ENCODE measurements at regions not wholly inside any gene's neighbourhood (a gene's known extent, or its start where the extent isn't known, plus 50 kb on each side); places are given as distances from the start of the nearest gene placed in this dataset.

DNA sequence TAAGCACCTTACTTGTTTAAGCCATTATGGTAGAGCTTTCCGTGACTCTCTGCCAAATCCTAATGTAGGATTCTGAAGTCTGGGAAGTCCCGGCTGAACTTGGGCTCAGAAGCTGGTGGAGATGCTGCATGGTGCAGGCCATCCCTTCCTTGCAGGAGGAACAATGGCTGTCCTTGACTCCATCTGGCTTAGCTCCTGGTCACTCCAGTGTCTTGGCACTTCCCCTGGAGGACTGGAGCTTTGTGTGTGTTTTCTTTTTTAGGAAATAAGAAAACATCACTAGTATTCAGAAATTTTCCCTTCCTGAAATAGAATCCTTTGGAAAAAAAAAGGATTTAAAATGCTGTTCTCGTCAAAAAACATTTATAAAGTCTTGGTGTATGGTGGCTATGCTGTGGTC lies 209.3 kb upstream of the ROPN1 start:
- no peak for FAIRE-seq

DNA sequence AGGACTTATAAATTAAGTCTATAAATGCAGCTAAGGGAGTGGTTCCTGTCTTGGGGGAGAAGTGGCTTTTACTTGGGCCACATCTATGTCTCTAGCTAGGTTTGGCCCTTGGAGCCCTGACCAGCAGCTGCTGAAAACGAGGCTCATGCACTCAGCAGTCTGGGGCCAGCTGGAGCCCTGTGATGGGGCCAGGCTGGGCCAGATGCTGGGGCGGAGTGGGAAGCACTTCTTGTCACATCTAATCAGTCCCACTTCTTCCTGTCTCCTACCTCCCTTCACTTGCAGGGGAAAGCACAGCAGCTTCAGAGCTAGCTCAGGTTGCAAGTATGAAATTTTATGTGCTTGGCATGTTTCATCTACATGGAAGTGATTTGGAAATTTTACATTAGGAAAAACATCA lies 209.9 kb upstream of the ROPN1 start:
- no peak for FAIRE-seq

GRCh38 chr3:124202754-124203153 lies 210.8 kb upstream of the ROPN1 start:
- FAIRE-seq: no peak

DNA sequence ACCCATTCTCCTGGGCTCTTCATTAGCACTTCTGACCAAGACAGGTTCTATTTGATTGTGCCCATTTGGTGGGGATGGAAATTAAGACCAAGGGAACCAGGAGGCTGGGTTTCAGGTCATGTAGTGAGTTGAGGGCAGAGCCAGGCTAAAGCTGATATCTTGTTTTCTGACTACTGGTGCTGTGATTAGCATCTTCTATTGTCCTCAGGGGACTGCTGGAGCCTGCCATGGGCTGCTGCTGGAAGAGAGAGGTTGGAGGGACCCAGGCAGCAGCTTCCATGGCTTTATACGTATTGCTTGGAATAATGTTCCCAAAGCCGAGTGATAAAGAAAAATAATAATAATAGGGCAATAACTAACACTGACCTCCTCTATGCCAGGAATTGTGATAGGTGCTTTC lies 211.4 kb upstream of the ROPN1 start:
- FAIRE-seq: no peak

DNA sequence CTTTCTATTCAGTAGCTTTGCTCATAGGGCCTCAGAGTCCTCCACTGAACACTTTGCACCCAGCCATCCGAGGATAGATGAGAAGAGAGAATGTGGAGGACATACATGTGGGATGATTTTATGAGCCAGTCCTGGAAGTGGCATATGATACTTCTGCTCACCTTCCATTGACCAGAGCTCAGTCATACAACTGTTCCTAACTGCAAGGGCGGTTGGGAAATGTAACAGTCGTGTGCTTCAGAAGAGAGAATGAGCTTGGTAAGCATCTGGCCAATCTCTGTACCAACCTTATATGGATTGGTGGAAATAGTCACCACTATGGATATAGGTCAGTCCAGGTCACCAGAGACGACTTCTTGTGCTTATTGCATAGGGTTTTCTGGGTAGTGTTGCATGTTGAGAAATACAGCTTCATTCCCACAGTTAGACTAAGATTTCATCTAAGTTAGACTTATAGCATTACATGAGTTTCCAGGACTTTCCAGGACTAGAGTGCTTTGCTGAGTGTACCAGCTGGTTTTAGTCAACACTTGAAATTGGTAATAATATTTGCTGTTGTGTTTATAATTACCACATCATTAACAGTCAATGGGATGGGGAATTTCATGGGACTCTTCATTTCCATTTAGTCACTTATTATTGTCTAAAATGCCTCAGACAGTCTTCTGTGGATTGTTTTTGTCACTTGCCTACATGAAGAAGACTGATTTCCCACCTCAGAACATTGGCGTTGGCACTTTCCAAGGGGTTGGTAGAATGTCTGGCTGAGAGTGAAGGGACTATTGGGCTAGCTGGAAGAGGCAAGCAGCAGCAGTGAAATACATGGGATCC lies 214.5 kb upstream of the ROPN1 start:
- FAIRE-seq: no peak

- FAIRE-seq: no peak
Observed at GRCh38 chr3:124207077-124207476, 215.2 kb upstream of the ROPN1 start.

- no peak for FAIRE-seq
Observed at GRCh38 chr3:124207873-124208485, 216.1 kb upstream of the ROPN1 start.

GRCh38 chr3:124209426-124209825 lies 217.5 kb upstream of the ROPN1 start:
- FAIRE-seq: no peak

- FAIRE-seq: no peak
Observed at GRCh38 chr3:124210899-124211298, 219.0 kb upstream of the ROPN1 start.

DNA sequence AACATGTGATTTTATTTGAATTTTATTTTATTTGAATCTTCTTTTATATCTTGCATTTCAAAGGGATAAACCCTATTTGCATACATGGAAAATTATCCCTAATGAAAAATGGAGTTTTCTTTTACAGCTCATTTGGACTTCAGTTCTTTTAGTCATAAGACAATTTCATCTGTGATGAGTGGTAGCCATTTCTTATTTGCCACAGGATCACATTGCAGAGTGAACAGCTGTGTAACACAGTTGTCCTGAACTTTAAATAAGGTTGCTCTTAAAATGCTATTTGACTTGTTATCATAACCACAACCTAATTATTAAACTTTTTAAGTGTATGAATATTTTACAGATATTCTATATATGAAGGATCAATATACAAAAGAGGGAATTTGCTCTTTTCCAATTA lies 221.7 kb upstream of the ROPN1 start:
- no peak for FAIRE-seq

- no peak for FAIRE-seq
Observed at GRCh38 chr3:124217542-124217941, 225.6 kb upstream of the ROPN1 start.

DNA sequence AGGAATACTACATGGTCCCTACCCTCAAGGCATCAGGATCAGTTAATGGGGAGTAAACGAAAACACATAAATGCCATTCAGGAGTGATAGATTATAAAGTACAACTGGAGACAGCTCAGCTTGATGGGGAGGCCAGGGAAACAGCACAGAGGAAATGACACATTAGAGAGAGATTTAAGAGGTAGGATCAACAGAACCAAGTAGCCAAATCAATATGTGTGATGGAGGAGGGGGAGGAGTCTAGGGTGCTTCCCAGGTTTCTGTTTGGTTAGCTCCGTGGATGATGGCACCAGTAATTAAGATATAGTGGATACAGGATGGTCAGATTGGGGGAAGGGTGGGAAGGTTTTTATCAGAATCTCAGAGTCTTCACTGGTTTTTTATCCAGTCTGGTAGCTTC lies 229.5 kb upstream of the ROPN1 start:
- no peak for FAIRE-seq

DNA sequence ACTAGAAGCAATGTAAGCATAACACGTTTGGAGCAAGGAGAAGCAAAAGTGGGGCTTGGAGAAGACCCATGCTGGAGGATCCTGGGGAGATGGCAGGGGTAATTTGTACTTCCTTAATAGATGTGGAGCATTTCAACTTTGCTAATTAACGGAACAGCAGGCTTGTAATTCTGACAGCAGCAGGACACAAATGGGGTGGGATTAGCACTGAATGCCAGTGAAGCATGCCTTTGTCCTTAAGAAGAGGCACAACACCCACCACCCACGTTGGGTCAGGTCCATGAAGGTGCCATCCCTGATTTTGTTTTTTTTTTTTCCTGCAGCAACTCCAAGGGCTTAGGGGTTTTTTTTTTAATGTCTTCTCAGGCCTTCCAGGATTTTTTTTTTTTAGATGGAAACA lies 231.9 kb upstream of the ROPN1 start:
- FAIRE-seq: no peak

GRCh38 chr3:124227150-124227630 lies 235.3 kb upstream of the ROPN1 start:
- no peak for FAIRE-seq

DNA sequence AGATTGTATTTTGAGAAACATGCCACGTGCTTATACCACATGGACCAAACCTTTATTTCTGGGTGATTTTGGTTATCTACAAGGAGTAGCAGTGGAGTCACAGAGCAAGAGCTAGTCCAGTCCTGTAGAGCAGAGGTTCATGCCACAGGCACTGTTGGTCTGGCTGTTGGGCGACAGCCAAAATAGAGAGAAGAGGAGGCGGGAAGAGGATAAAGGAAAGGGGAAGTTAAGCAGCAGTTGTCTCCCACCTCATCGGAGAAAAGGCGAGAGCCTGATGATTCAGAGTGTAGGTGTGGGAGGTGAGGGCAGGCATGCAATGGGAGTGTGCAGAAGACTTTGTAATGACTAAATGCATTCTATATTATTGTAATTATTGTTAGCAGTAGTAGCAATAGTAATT lies 237.5 kb upstream of the ROPN1 start:
- FAIRE-seq: no peak

DNA sequence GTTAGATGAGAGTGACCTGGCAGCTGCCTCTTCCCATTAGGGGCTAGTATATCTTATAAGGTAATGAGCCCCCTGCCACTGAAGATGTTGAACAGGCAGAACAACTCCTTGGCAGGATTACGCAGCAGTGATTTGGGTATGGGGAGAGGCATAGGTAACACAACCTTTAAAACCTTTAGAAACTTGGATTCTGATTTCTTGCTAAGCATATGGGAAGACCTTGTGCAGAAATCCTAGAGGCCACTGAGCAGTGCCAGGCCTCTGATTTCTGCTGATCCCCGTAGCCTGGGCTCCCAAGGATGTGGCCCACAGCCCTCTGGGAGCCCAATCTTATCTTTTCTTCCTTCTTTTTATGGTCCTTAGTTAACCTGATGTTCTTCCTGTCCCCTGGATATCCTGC lies 237.9 kb upstream of the ROPN1 start:
- FAIRE-seq: no peak

DNA sequence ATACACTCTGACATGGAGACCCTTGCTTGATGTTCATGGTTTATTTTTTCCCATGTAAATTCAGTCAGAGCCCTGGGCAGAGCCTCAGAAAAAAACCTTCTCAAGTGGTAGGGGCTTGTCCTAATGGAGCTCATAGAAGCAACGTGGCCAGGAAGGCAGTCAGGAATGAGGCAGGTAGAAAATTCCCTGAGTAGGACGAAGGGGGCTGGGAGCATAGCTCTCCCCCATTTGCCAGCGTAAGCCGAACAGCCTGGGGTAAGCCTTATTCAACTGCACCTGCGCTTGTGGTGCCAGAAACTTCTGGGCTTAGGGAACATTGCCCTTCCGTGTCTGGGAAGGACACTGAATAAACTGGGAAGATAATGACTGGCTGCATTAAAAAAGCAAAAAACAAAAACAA lies 238.5 kb upstream of the ROPN1 start:
- no peak for FAIRE-seq

- FAIRE-seq: no peak
Observed at GRCh38 chr3:124230998-124231397, 239.1 kb upstream of the ROPN1 start.

DNA sequence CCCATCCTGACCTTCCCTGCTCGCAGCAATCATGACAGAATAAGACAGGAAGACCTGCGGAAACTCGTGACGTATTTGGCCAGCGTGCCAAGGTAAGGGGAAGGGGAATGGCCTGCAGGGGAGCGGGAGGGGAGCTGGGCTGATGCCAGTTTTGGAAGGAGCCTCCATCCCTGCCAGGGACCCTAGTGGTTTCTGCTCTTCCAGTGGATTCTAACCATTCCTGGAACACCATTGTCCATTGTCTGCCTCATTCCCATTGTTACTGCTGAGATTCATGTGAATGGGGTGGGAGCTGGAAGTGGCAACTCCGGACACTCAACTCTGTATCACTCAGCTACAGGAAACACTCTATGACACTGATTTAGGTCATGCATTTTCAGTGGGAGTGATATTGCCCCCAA lies 242.9 kb upstream of the ROPN1 start:
- FAIRE-seq: no peak

- FAIRE-seq: no peak
Observed at GRCh38 chr3:124235446-124235845, 243.5 kb upstream of the ROPN1 start.

DNA sequence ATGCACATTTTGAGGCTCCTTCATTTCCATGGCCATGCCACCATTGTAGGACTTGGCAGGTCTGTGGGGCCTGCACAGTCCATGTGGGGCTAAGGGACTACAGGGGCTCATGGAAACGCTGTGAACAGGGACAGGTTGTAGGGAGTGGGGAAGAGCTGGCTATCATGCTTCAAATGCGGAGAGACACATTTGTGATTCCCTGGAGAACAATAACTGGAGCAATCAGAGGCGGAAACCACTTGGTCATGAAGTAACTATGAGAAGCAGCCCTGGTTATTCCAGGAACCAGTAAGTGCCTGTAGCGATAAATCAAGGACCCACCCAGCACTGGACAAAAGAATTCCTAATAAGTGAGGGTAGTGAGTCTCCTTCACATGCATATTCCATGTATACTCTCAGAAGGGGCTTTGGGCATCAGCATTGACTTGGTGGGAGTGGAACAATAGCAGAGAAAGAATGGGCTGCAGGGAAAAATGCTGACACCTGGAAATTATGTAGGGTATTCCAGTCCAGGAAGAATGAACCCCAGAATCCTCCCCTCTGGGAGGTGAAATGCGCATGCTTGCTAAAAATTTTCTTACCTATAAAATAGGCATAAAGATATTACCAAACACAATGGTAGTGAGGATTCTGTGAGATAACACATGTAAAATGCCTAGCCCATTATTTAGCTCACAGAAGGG lies 251.4 kb upstream of the ROPN1 start:
- FAIRE-seq: no peak

- no peak for FAIRE-seq
Observed at GRCh38 chr3:124246376-124246775, 254.5 kb upstream of the ROPN1 start.

DNA sequence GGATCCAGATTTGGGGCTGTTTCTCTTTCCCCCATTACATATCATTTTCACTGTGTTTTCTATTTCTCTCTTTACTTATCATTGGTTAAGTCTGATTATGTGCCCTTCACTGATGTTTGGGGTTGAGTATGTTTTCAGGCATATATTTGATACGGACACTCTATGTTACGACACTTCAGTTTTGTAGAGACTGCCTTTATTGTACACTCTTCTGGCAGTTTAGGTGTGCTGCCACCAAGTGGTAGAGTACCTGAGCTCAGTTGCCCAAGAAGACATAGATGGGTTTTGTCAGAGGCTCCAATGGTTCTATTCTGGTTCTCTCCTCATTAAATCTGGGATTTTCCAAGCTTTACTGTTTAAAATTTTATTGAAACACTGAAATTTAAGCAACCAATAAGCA lies 255.0 kb upstream of the ROPN1 start:
- FAIRE-seq: no peak

DNA sequence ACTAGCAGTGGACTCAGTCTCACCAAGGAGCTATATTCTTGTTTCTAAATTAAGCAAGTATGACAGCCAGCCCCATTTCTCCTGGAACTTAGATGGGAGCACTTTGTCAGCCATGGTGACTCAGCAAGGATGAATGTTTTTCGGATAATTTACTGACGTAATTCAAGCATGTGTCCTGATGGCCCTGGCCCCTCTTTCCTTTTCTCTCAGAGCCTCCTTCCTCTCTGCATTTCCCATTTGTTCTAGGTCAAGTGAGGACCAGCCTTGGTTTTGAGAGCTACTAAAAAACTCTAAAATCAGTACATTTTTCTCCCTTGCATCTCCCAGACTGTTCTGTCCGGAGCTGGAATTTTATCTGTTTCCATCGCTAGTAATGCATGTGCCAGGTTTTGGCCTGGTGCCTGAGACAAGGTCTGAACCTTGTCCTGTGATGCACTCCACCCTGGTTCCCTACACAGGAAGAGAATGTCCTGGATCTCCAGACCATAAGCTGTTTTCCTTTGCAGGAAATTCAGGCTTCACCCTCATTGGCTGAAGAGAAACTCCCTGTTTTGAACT lies 256.6 kb upstream of the ROPN1 start:
- FAIRE-seq: no peak
